Stimulated activated CD8-positive, alpha-beta memory T cell treated with anti-CD3 and anti-CD28 coated beads, Interleukin-4, amount 100 ng/mL, for 48 hours (primary cell): ENCODE measurements at regions not wholly inside any gene's neighbourhood (a gene's known extent, or its start where the extent isn't known, plus 50 kb on each side); places are given as distances from the start of the nearest gene placed in this dataset.
"Not testable (repeated sequence)": the region's sequence is repeated elsewhere in the genome, so short reads cannot be mapped to it uniquely, and the experiment has no call there.

Source experiments
- DNase-seq: peaks from one replicate; pipeline ENCODE4 v3.0.0-alpha.2; 2020

- DNase-seq = no peak
Measured at GRCh38 chr3:33919312-33920120, 121.1 kb downstream of the PDCD6IP start.

- no peak for DNase-seq
Measured at GRCh38 chr3:33920511-33920910, 122.1 kb downstream of the PDCD6IP start.

- DNase-seq = no peak
Measured at GRCh38 chr3:33921608-33922007, 123.2 kb downstream of the PDCD6IP start.

- no peak for DNase-seq
Measured at GRCh38 chr3:33926998-33927605, 128.7 kb downstream of the PDCD6IP start.

DNA sequence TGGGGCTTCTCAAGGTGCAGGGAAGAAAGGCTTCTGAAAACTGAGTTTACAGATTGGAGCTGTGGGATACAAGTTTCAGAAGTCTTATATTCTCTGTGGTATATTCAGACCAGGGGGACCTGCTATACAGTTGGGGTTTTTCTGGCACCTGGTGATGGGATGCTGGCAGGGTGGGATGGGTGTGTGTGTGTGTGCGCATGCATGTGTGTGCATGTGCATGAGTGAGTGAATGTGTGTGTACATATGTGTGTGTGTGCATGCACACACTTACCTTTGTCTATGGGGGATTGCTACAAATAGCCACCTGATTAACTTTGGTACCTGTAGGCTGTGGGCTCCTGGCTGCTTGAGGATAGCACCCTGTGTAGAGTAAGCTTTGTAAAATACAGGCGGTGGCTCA, 131.4 kb downstream of the PDCD6IP start:
- no peak for DNase-seq

DNA sequence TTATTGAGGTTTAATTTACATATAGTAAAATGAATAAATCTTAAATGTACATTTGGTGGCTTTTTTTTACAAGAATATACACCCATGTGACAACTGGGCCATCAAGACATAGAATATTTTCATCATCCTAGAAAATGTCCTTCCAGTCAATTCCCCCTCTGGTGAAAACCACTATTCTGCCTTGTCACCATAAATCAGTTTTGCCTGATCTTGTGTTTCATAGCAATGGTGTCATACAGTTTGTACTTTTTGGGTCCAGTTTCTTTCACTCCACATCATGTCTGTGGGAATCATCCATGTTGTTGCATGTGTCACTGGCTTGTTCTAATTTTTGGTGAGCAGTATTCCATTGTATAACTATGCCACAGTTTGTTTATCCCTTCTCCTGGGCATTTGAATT, 133.1 kb downstream of the PDCD6IP start:
- no peak for DNase-seq

GRCh38 chr3:33932010-33932764, 133.8 kb downstream of the PDCD6IP start:
- DNase-seq = no peak

DNA sequence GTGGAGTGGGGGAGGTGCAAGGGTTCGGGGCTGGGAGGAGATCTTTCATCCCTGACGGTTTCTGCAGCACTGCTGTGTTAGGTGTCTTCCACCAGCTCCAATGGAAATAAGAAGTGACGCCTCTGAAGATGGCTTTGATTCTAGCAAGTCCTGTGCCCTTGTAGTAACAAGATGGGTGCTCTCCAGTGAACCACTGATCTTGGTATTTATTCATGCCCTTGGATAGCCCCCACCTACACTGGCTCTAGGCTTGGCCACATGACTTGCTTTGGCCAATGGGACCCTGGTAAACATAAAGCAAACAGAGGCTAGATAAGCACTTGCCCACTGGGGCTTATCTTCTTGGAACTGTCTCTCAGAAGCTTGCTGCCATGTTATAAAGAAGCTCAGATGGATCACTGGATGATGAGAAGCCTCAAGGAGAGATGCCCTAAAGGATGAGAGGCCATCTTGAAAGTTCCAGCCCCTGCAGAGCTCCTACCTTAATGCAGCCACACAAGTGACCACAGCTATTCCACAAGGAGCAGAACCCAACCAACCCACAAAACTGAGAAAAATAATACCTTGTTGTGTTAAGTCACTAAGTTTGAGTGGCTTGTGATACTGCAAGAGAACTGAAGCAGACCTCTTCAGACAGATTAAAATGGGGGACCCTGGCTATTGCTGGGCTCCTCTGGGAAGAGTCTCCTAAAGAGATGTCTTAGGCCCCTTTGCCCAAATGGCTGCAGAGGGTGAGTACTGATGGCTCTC, 137.9 kb downstream of the PDCD6IP start:
- no peak for DNase-seq

DNA sequence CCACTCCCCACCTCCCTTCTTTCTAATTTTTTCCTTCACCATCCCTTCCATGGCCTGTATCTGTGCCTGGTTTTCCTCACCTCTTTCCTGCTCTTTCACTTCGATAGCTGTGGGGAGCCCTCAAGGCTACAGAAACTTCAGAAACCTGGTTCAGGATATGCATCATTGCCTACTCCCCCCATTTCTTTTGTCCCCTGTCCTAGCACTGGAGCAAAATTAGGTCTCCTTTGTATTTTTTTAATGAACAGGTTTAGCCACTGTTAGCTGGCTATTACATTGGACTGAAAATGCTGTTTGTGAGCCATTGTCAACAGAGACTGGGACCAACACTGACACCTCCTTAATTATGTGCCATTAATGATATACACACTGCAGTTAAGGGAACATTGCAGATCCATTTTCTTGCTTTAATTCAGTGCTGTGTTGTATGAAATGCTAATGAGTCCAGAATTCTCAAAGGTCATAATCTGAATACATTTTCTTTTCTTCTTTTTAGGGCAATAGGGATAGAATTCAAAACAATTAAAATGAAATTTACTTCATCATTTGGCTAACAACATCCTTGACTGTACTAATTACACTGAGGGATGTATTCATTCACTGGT, 138.6 kb downstream of the PDCD6IP start:
- no peak for DNase-seq

- no peak for DNase-seq
Measured at GRCh38 chr3:33937628-33938027, 139.2 kb downstream of the PDCD6IP start.

GRCh38 chr3:33940149-33940548, 141.7 kb downstream of the PDCD6IP start:
- no peak for DNase-seq

GRCh38 chr3:33940736-33941135, 142.3 kb downstream of the PDCD6IP start:
- no peak for DNase-seq

GRCh38 chr3:33941804-33942203, 143.4 kb downstream of the PDCD6IP start:
- DNase-seq = no peak

- DNase-seq = no peak
Measured at GRCh38 chr3:33942483-33943150, 144.2 kb downstream of the PDCD6IP start.

DNA sequence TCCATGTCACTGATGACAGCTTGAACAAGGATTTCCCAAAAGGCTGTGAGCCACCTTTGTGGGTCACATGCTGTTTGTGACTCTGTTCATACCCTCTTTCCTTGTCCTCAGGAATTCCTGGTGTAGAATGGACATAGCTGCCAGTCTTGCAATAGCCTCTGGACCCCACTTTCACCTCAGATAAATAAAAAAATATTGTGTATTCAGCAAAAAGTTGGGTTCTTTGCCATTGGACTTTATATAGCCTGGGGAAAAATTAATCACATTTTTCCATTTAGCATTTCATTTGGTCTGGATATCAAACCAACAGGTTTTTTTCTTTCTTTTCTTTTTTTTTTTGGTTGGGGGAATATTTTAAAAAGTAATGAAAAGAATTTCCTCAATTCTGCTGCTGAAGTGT, 144.8 kb downstream of the PDCD6IP start:
- no peak for DNase-seq

DNA sequence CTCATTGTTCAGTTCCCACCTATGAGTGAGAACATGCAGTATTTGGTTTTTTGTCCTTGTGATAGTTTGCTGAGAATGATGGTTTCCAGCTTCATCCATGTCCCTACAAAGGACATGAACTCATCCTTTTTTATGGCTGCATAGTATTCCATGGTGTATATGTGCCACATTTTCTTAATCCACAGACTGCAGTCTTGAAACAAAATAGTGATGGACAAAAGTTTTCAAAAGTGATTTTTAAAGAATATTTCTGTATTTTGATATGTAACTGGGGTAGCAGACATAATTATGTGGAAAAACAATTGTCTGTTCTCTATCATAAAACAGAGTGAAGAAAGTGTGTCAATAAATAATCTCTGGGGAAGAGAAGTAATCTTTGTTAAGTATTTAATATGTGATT, 148.2 kb downstream of the PDCD6IP start:
- not testable (repeated sequence) for DNase-seq

GRCh38 chr3:33947272-33948195, 149.1 kb downstream of the PDCD6IP start:
- no peak for DNase-seq

GRCh38 chr3:33949074-33949473, 150.6 kb downstream of the PDCD6IP start:
- DNase-seq = no peak

DNA sequence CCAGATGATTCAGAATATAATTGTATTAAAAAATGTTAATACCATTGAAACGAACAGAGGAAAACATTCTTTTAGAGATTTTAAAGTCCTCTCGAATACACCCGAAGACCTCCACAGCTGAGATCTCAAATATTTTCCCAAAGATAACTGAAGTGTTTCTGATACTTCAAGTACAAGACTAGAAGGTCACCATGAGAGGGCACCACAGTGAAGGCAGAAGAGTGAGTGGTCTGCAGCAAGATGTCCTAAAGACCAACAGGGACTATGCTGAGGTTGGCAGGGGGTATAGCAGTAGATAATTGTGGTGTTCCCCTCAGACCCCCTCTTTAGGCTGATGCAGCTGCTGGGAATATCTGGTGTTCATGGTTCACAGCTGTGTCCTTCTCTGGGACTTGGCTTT, 156.5 kb downstream of the PDCD6IP start:
- no peak for DNase-seq

GRCh38 chr3:33956206-33956605, 157.8 kb downstream of the PDCD6IP start:
- no peak for DNase-seq

DNA sequence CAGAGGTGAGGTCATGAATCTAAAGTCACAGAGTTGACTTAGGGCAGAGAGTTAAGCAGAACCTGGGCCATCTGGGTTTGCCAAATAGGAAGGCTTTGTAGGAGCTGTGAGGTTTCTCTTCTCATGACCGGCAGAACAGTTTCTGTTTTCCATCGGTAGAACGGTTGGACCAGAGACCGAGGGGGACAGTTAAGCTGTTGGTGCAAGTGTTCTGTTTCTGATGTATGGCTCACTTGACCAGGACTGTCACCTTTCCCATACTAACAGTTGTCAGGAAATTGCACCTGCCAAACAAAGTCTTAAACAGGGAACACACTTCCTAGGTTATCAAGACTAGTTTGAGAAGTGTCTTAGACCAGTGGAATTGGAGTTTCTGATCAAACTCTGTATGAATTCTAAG, 158.3 kb downstream of the PDCD6IP start:
- DNase-seq = no peak
